ENCODE measurements at regions not wholly inside any gene's neighbourhood (a gene's known extent, or its start where the extent isn't known, plus 50 kb on each side); places are given as distances from the start of the nearest gene placed in this dataset.
"Not testable (repeated sequence)": the region's sequence is repeated elsewhere in the genome, so short reads cannot be mapped to it uniquely, and the experiment has no call there.

GRCh38 chr16:22572331-22573224, 61.9 kb downstream of the NPIPB5 start:
- not testable (repeated sequence) for DNase-seq

- DNase-seq, result not testable (repeated sequence)
Observed at GRCh38 chr16:22573225-22573530, 62.5 kb downstream of the NPIPB5 start.

- not testable (repeated sequence) for DNase-seq
Observed at GRCh38 chr16:22576506-22576905, 65.8 kb downstream of the NPIPB5 start.

GRCh38 chr16:22583195-22583594, 72.5 kb downstream of the NPIPB5 start:
- not testable (repeated sequence) for DNase-seq

GRCh38 chr16:22584459-22584858, 73.8 kb downstream of the NPIPB5 start:
- not testable (repeated sequence) for DNase-seq

- DNase-seq, result not testable (repeated sequence)
Observed at GRCh38 chr16:22584941-22585340, 74.2 kb downstream of the NPIPB5 start.

- DNase-seq, result peak; percentile 77
Observed at GRCh38 chr16:22585431-22585830, 74.7 kb downstream of the NPIPB5 start.

GRCh38 chr16:22586732-22587131, 76.0 kb downstream of the NPIPB5 start:
- DNase-seq, result not testable (repeated sequence)

- DNase-seq, result not testable (repeated sequence)
Observed at GRCh38 chr16:22589757-22590156, 79.1 kb downstream of the NPIPB5 start.

- not testable (repeated sequence) for DNase-seq
Observed at GRCh38 chr16:22596445-22597045, 85.9 kb downstream of the NPIPB5 start.

GRCh38 chr16:22603744-22604143, 93.1 kb downstream of the NPIPB5 start:
- DNase-seq, result not testable (repeated sequence)

- DNase-seq, result not testable (repeated sequence)
Observed at GRCh38 chr16:22606619-22607018, 95.9 kb downstream of the NPIPB5 start.

GRCh38 chr16:22609798-22610197, 99.1 kb downstream of the NPIPB5 start:
- not testable (repeated sequence) for DNase-seq

GRCh38 chr16:22611128-22611527, 100.4 kb downstream of the NPIPB5 start:
- not testable (repeated sequence) for DNase-seq

- peak; percentile 17 for DNase-seq
Observed at GRCh38 chr16:22614271-22614947, 103.7 kb downstream of the NPIPB5 start.

GRCh38 chr16:22618842-22619241, 108.2 kb downstream of the NPIPB5 start:
- no peak for DNase-seq

GRCh38 chr16:22621586-22622155, 111.0 kb downstream of the NPIPB5 start:
- no peak for DNase-seq

- DNase-seq, result no peak
Observed at GRCh38 chr16:22622703-22623102, 112.0 kb downstream of the NPIPB5 start.

GRCh38 chr16:22623351-22623781, 112.7 kb downstream of the NPIPB5 start:
- peak; percentile 43 for DNase-seq

GRCh38 chr16:22624038-22624799, 113.5 kb downstream of the NPIPB5 start:
- no peak for DNase-seq

GRCh38 chr16:22624800-22625533, 114.3 kb downstream of the NPIPB5 start:
- DNase-seq, result no peak

GRCh38 chr16:22625967-22626366, 115.3 kb downstream of the NPIPB5 start:
- peak; percentile 38 for DNase-seq

All from fibroblast of skin of right biceps (primary cell).